ENCODE measurements at regions not wholly inside any gene's neighbourhood (a gene's known extent, or its start where the extent isn't known, plus 50 kb on each side); places are given as distances from the start of the nearest gene placed in this dataset.
"Not testable (repeated sequence)": the region's sequence is repeated elsewhere in the genome, so short reads cannot be mapped to it uniquely, and the experiment has no call there.

- H3K9me3 ChIP-seq: no peaks in the 10 kb centered on the region
- no peak for DNase-seq
- H3K4me3 ChIP-seq: no peak overlapping the region
- intact Hi-C loops (cut with DNase I; ENCODE audit: low total_unique reads): no loop called here
- H3K4me1 ChIP-seq: peaks cover 8% of the 10 kb centered on the region
- no peak overlapping the region for H3K27ac ChIP-seq
- no peaks in the 10 kb centered on the region for H3K27me3 ChIP-seq
- no peaks in the 10 kb centered on the region for H3K36me3 ChIP-seq (ENCODE audit: low read depth, missing control alignments)
- WGBS, 2 donors: 93 to 100% methylated on average over 1 to 3 of the region's 6 CpGs
- TF ChIP-seq CTCF (IDR thresholded peaks at IDR 0.05): no peak
- no peak for TF ChIP-seq POLR2A (IDR thresholded peaks at IDR 0.05)
Measured at GRCh38 chr4:1551211-1551610, 132.9 kb downstream of the FAM53A start.

GRCh38 chr4:1550122-1551070 is 133.7 kb downstream of the FAM53A start:
- Histone ChIP-seq H3K27me3 (no peaks in the 10 kb centered on the region), H3K27ac (no peak overlapping the region), H3K36me3 (ENCODE audit: low read depth, missing control alignments) (no peaks in the 10 kb centered on the region), H3K4me1 (peaks cover 8% of the 10 kb centered on the region), H3K9me3 (no peaks in the 10 kb centered on the region), H3K4me3 (no peak overlapping the region)
- TF ChIP-seq CTCF (IDR thresholded peaks at IDR 0.05) (no peak), POLR2A (IDR thresholded peaks at IDR 0.05) (no peak)
- no peak for DNase-seq
- intact Hi-C loops (cut with DNase I; ENCODE audit: low total_unique reads): no loop called here
- WGBS, 2 donors: 81 to 83% methylated on average over 11 to 25 of the region's 26 CpGs

- no peak overlapping the region for H3K27ac ChIP-seq
- intact Hi-C loops (cut with DNase I; ENCODE audit: low total_unique reads): no loop called here
- no peak for TF ChIP-seq CTCF (IDR thresholded peaks at IDR 0.05)
- no peak for DNase-seq
- H3K27me3 ChIP-seq: no peaks in the 10 kb centered on the region
- H3K4me3 ChIP-seq: no peak overlapping the region
- WGBS, 2 donors: 78 to 80% methylated on average over 11 of the region's 11 CpGs
- peaks cover 8% of the 10 kb centered on the region for H3K4me1 ChIP-seq
- H3K9me3 ChIP-seq: no peaks in the 10 kb centered on the region
- H3K36me3 ChIP-seq (ENCODE audit: low read depth, missing control alignments): no peaks in the 10 kb centered on the region
Measured at GRCh38 chr4:1549638-1550035, 134.5 kb downstream of the FAM53A start.

GRCh38 chr4:1548827-1549637 is 135.1 kb downstream of the FAM53A start:
- WGBS, 2 donors: 12 to 31% methylated on average over 18 to 33 of the region's 33 CpGs

More at GRCh38 chr4:1548827-1549637, 135.1 kb downstream of the FAM53A start:
- H3K27ac ChIP-seq: peak overlapping the region in 1 of 2 donors; percentile 0
- H3K27me3 ChIP-seq; H3K9me3 ChIP-seq; H3K36me3 ChIP-seq (ENCODE audit: low read depth, missing control alignments); intact Hi-C loops (cut with DNase I; ENCODE audit: low total_unique reads); H3K4me1 ChIP-seq; H3K4me3 ChIP-seq: not testable (repeated sequence)
- peak; percentile 69 to 90 (median 86) for TF ChIP-seq CTCF (IDR thresholded peaks at IDR 0.05)
- peak; percentile 41 for DNase-seq

Data from testis (tissue), 2 donors.